ENCODE measurements at regions not wholly inside any gene's neighbourhood (a gene's known extent, or its start where the extent isn't known, plus 50 kb on each side); places are given as distances from the start of the nearest gene placed in this dataset.

- POLR2A ChIA-PET (ENCODE audit: unreplicated experiment) = no interaction called here
- H3K27me3 ChIP-seq (ENCODE audit: low read length) = no peaks in the 10 kb centered on the region
- peak overlapping the region; percentile 16; the same call in 1 of the 2 replicates for H3K4me2 ChIP-seq (ENCODE audit: low read length)
- DNase-seq (no peak), ATAC-seq (no peak)
- intact Hi-C loops (cut with micrococcal nuclease) = no loop called here
- H3F3A ChIP-seq (ENCODE audit: low read length, unreplicated experiment) = no peaks in the 10 kb centered on the region
- H3K79me2 ChIP-seq (ENCODE audit: low read length) = no peaks in the 10 kb centered on the region
- peaks cover 11% of the 10 kb centered on the region for H3K4me1 ChIP-seq (ENCODE audit: insufficient read depth, low read length)
- H3K9me3 ChIP-seq (ENCODE audit: low read length) = no peaks in the 10 kb centered on the region
- no peak overlapping the region for H3K4me3 ChIP-seq (ENCODE audit: low read length)
- CTCF ChIA-PET = no interaction called here
- no peaks in the 10 kb centered on the region for H3K36me3 ChIP-seq (ENCODE audit: low read depth, low read length)
- no peak overlapping the region for H3K27ac ChIP-seq (ENCODE audit: low read length)
- H3K9me2 ChIP-seq (replicated peaks; ENCODE audit: low read length) = no peaks in the 10 kb centered on the region
- TF ChIP-seq EZH2 (IDR thresholded peaks at IDR 0.05; ENCODE audit: low read length, unreplicated experiment) = no peak
- no peak for TF ChIP-seq CTCF (conservative IDR thresholded peaks at IDR 0.05; ENCODE audit: low read depth, low read length)
- no peak for TF ChIP-seq EZH2phosphoT487 (IDR thresholded peaks at IDR 0.05; ENCODE audit: borderline replicate concordance, low read length)
- H4K20me1 ChIP-seq (ENCODE audit: low read length) = no peaks in the 10 kb centered on the region
- H3K9ac ChIP-seq (ENCODE audit: low read length) = no peak overlapping the region
- H2AFZ ChIP-seq (ENCODE audit: low read length) = no peak overlapping the region
- no TSS peak for BruUV-seq (replicated peaks)
Measured at GRCh38 chr21:15660423-15660804, 69.4 kb upstream of the USP25 start.

- Histone ChIP-seq H3K27me3 (ENCODE audit: low read length) (no peaks in the 10 kb centered on the region), H3K79me2 (ENCODE audit: low read length) (no peaks in the 10 kb centered on the region), H4K20me1 (ENCODE audit: low read length) (no peaks in the 10 kb centered on the region), H3K9me3 (ENCODE audit: low read length) (no peaks in the 10 kb centered on the region), H3K9me2 (replicated peaks; ENCODE audit: low read length) (no peaks in the 10 kb centered on the region), H3K36me3 (ENCODE audit: low read depth, low read length) (no peaks in the 10 kb centered on the region), H2AFZ (ENCODE audit: low read length) (no peak overlapping the region), H3F3A (ENCODE audit: low read length, unreplicated experiment) (no peaks in the 10 kb centered on the region), H3K4me2 (ENCODE audit: low read length) (peak overlapping the region; percentile 37; the same call in 1 of the 2 replicates), H3K9ac (ENCODE audit: low read length) (no peak overlapping the region), H3K4me1 (ENCODE audit: insufficient read depth, low read length) (peaks cover 17% of the 10 kb centered on the region), H3K4me3 (ENCODE audit: low read length) (no peak overlapping the region), H3K27ac (ENCODE audit: low read length) (peak overlapping the region; percentile 7)
- TF ChIP-seq CTCF (conservative IDR thresholded peaks at IDR 0.05; ENCODE audit: low read depth, low read length) (no peak), EZH2 (IDR thresholded peaks at IDR 0.05; ENCODE audit: low read length, unreplicated experiment) (no peak), EZH2phosphoT487 (IDR thresholded peaks at IDR 0.05; ENCODE audit: borderline replicate concordance, low read length) (no peak)
- ATAC-seq (peak; percentile 95), DNase-seq (peak; percentile 93)
- CTCF ChIA-PET = no interaction called here
- BruUV-seq (replicated peaks) = no TSS peak
- POLR2A ChIA-PET (ENCODE audit: unreplicated experiment) = interaction anchor here (0.6 kb wide), 1 partner anchor 118 kb away, joined by 3 read pairs; no protein-coding TSS in a partner anchor
- intact Hi-C loops (cut with micrococcal nuclease) = loop anchor here (2.0 to 5.0 kb wide), 3 partner anchors 35 to 74 kb away; partner anchors contain the start of gene USP25
Measured at GRCh38 chr21:15667010-15667409, 62.8 kb upstream of the USP25 start.

GRCh38 chr21:15667819-15668218 is 62.0 kb upstream of the USP25 start:
- H4K20me1 ChIP-seq (ENCODE audit: low read length) = no peaks in the 10 kb centered on the region
- BruUV-seq (replicated peaks) = no TSS peak
- no peak for ATAC-seq
- POLR2A ChIA-PET (ENCODE audit: unreplicated experiment) = interaction anchor here (0.7 kb wide), 1 partner anchor 86 kb away, joined by 3 read pairs; no protein-coding TSS in a partner anchor
- H3K9me3 ChIP-seq (ENCODE audit: low read length) = no peaks in the 10 kb centered on the region
- H3K4me3 ChIP-seq (ENCODE audit: low read length) = no peak overlapping the region
- intact Hi-C loops (cut with micrococcal nuclease) = loop anchor here (2.0 to 5.0 kb wide), 3 partner anchors 36 to 75 kb away; partner anchors contain the start of gene USP25
- CTCF ChIA-PET = no interaction called here
- H3K36me3 ChIP-seq (ENCODE audit: low read depth, low read length) = no peaks in the 10 kb centered on the region
- H3K4me2 ChIP-seq (ENCODE audit: low read length) = peak overlapping the region; percentile 37
- peaks cover 17% of the 10 kb centered on the region for H3K4me1 ChIP-seq (ENCODE audit: insufficient read depth, low read length)
- H3K9ac ChIP-seq (ENCODE audit: low read length) = no peak overlapping the region
- no peaks in the 10 kb centered on the region for H3F3A ChIP-seq (ENCODE audit: low read length, unreplicated experiment)
- H3K27me3 ChIP-seq (ENCODE audit: low read length) = no peaks in the 10 kb centered on the region
- no peaks in the 10 kb centered on the region for H3K9me2 ChIP-seq (replicated peaks; ENCODE audit: low read length)
- H3K79me2 ChIP-seq (ENCODE audit: low read length) = no peaks in the 10 kb centered on the region
- no peak overlapping the region; the same call in 1 of the 2 replicates for H3K27ac ChIP-seq (ENCODE audit: low read length)
- no peak for DNase-seq
- H2AFZ ChIP-seq (ENCODE audit: low read length) = no peak overlapping the region
- TF ChIP-seq CTCF (conservative IDR thresholded peaks at IDR 0.05; ENCODE audit: low read depth, low read length) (no peak), EZH2phosphoT487 (IDR thresholded peaks at IDR 0.05; ENCODE audit: borderline replicate concordance, low read length) (no peak), EZH2 (IDR thresholded peaks at IDR 0.05; ENCODE audit: low read length, unreplicated experiment) (no peak)

Measured in PC-3 (cell line).